GM21619 (cell line): ENCODE measurements at regions not wholly inside any gene's neighbourhood (a gene's known extent, or its start where the extent isn't known, plus 50 kb on each side); places are given as distances from the start of the nearest gene placed in this dataset.
"Not testable (repeated sequence)": the region's sequence is repeated elsewhere in the genome, so short reads cannot be mapped to it uniquely, and the experiment has no call there.

ENCODE experiments used
- ATAC-seq: cut with Tn5 transposase; IDR thresholded peaks from one replicate; pipeline ENCODE4 v1.9.1; 2021; ENCODE audit not compliant: unreplicated experiment

GRCh38 chr13:83008212-83008929 is 873.9 kb downstream of the SLITRK1 start:
- ATAC-seq, result no peak

DNA sequence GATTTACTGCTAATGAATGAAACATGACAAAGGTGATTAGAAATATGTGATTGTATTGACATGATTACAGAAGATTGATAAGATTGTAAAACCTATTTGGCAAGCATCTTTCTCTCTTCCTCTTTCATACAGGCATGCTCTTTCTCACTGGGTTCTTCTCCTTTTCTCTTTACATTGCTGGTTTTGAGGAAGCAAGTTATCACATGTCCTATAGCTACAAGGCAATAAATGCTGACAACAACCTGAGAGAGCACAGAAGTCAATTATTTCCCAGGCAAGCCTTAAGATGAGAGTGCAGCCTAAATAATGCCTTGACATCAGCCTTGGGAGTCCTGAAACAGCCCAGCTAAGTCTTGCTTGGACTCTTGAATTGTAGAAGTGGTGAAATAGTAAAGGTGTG is 875.0 kb downstream of the SLITRK1 start:
- ATAC-seq, result no peak

DNA sequence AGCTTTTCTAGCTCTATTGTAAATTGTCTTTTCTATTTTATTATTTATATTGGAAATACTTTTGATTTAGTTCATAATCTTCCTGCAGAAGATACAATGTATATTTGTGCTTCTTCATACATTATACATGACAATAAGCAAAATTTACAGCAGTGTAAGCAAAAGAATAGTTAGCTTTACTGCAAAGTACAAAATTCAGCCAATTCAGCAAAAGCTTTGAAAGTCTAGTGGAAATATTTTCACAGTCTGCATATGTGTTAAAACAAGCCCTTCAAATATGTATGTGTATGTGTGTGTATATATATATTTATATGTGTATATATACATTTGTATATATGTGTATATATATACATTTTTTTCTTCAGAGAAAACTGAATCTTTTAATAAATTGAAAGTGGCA is 879.1 kb downstream of the SLITRK1 start:
- no peak for ATAC-seq

DNA sequence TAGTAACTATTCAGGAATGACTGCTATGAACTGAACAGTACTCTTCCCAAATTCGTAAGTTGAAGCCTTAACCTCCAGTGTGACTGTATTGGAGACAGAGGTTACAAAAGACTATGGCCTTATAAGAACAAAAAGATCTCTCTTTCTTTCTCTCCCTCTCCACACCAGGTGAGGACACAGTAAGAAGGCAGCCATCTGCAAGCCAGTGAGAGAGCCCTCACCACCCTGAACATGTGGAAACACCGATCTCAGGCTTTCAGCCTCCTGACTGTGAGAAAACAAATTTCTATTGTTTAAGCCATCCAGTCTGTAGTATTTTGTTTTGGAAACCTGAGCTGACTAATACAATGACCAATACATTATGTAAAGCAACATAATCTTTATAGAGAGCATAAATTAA is 888.9 kb downstream of the SLITRK1 start:
- no peak for ATAC-seq

DNA sequence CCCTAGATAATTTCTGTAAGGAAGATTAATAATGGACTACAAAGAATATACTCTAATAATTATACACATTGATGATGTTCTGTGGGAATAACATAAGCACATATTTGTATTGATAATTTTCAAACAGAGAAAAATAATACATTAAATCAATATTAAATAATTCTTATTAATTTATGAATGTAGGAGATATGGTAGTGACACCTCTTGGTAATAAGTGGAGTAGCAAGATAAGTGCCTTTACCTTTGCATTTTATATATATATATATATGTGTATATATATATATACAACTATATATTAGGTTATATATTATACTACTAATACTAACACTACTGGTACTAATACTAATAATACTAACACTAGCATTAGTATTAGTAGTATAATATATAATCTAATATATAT is 905.8 kb downstream of the SLITRK1 start:
- no peak for ATAC-seq

DNA sequence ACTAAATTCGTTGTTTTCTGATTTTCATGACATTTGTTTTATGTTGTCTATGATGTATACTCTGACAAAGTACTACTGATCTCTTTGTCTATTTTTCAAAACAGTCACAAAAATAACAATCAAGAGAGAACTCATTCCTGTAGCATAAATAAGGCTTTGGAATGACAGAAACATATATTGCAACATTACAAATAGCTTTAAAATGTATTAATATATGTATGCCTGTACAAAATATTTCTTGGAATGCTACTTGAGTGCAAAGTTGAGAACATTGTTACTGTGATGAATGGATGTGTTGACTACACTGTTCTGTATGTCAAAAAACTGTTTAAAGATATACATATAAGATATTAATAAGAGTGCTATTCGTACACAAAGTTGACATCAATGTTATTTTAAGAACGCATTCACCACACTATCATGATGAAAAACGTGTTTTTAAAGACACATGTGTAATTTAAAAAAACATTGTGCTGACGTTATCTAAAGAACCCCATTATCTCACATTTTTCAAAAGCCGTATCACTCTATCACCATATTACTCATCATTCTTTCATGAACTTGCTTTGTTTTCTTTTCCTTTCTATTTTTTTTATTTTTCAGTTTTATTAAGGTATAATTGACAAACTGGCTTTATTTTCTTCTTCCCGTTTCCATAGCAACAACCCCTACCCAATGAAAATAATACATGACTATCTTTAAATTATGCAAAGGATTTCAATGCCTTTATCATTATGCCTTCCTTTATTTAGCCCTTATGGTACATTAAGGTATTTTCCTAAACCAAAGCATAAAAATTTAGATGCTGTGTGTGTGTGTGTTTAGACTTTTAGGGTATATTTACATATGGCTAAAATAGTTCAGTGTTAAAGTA is 918.8 kb downstream of the SLITRK1 start:
- no peak for ATAC-seq

GRCh38 chr13:82962397-82962796 is 919.9 kb downstream of the SLITRK1 start:
- no peak for ATAC-seq

DNA sequence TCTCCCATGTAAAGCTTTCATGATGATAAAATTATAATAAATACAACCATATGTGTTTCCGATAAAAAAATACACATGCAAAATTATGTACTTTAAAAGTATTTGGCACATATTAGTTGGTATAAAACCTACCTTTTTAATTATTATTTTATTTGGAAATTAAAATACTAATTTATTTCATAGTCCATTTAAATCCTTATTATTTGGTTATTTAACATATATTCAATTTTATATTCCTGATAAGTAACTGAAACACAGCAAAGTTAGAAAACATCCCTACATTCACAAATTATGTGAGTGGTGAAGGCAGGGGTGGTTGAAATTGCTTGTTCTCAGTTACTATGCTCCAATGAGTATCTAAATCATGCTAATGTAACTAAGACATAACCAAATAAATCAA is 920.5 kb downstream of the SLITRK1 start:
- no peak for ATAC-seq

DNA sequence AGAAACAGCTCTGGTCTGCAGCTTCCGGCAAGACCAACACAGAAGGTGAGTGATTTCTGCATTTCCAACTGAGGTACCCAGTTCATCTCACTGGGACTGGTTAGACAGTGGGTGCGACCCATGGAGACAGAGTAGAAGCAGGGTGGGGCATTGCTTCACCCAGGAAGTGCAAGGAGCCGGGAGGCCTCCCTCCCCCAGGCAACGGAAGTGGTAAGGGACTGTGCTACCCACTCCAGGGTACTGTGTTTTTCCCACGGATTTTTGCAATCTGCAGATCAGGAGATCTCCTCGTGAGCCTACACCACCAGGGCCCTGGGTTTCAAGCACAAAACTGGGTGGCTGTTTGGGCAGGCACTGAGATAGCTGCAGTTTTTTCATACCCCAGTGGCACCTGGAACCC is 929.9 kb downstream of the SLITRK1 start:
- not testable (repeated sequence) for ATAC-seq

DNA sequence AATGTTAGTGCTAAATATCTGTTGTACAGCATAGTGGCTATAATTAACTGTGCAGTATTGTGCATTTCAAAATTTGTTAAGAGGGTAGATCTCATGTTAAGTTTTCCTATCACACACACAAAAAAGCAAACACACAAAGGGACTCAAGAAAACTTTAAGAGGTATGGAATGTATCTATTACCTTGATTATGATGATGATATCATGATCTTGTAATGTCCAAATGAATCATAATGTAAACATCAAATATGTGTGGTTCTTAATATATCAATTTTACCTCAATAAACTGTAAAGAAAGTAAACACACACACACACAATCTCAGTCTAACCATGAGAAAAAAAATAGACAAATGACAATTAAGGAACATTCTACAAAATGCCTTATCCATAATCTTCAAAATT is 934.6 kb downstream of the SLITRK1 start:
- ATAC-seq, result no peak

- ATAC-seq, result no peak
These were observed 935.1 kb downstream of the SLITRK1 start for GRCh38 chr13:82947191-82947621.

- ATAC-seq, result no peak
These were observed 943.6 kb downstream of the SLITRK1 start for GRCh38 chr13:82938644-82939043.

GRCh38 chr13:82934000-82934399 is 948.3 kb downstream of the SLITRK1 start:
- no peak for ATAC-seq

GRCh38 chr13:82925114-82925513 is 957.2 kb downstream of the SLITRK1 start:
- ATAC-seq, result no peak

GRCh38 chr13:82917984-82918383 is 964.3 kb downstream of the SLITRK1 start:
- no peak for ATAC-seq

GRCh38 chr13:82912564-82912963 is 969.7 kb downstream of the SLITRK1 start:
- ATAC-seq, result no peak

DNA sequence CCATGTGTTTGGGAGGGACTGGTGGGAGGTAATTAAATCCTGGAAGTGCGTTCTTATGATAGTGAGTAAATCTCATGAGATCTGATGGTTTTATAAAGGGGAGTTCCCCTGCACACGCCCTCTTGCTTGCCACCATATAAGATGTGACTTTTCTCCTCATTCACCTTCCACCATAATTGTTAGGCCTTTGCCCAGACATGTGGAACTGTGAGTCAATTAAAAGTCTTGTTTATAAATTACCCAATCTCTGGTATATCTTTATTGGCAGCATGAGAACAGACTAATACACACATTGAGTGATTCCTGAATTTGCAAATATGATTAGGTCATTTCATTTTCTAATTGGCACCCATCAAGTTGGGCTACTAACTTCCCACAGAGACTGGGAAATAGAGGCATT is 977.2 kb downstream of the SLITRK1 start:
- no peak for ATAC-seq

GRCh38 chr13:82900453-82900852 is 981.8 kb downstream of the SLITRK1 start:
- ATAC-seq, result no peak

GRCh38 chr13:82898586-82898985 is 983.7 kb downstream of the SLITRK1 start:
- ATAC-seq, result no peak

- no peak for ATAC-seq
These were observed 1002.4 kb downstream of the SLITRK1 start for GRCh38 chr13:82879921-82880320.

DNA sequence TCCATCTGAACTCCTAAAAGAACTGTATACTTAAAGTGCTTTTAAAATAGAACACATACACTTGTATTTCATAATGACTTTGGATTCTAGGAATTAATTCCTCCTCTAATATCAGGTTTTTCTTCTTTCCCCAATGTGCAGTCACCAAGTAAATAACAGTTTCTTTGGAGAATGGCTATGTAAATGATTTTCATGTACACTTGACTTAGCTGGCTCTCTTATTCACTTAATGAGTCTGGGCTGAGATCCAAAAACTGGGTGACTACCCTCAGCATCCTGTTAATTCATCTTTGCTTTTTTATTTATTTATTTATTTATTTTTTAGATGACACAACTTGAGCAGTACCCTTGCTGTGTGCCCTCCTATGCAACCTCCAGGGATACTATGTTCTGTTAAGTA is 1003.7 kb downstream of the SLITRK1 start:
- no peak for ATAC-seq

DNA sequence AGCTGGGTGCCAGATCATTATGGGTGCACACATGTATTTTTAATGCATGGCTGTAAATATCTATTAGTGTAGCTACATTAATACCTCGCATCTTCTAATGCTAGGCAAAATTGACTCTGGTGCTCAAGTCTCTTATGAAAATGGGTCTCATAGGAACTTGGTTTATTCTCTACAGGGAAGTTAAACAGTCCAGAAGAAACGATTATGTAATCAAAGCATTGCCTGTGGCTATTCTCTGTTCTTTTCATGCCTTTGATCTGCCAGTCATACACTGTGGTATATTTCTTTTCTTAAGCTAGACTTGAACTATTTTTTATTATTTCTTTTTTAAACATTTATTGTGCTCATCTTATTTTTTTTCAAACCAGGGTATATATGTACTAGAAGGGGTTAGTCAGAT is 1015.0 kb downstream of the SLITRK1 start:
- ATAC-seq, result no peak
